ENCODE measurements at regions not wholly inside any gene's neighbourhood (a gene's known extent, or its start where the extent isn't known, plus 50 kb on each side); places are given as distances from the start of the nearest gene placed in this dataset.
"Not testable (repeated sequence)": the region's sequence is repeated elsewhere in the genome, so short reads cannot be mapped to it uniquely, and the experiment has no call there.

DNA sequence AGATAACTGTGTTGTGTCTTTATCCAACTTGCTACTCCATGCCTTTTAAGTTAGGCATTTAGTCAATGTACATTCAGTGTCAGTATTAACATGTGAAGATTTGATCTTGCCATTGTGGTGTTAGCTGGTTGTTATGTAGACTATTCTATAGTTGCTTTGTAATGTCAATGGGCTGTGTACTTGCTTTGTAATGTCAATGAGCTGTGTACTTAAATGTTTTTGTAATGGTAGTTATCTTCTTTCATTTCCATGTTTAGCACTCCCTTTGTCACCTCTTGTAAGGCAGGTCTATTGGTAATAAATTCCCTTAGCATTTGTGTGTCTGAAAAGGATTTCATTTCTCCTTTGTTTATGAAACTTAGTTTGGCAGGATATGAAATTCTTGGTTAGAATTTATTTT is 53.4 kb downstream of the MC4R start:
- DNase-seq (ENCODE audit: low spot score): no peak
- in situ Hi-C loops (cut with HindIII; ENCODE audit: low sequenced_read_pairs): no loop called here

GRCh38 chr18:60311676-60312360 is 60.8 kb downstream of the MC4R start:
- in situ Hi-C loops (cut with HindIII; ENCODE audit: low sequenced_read_pairs): no loop called here

DNA sequence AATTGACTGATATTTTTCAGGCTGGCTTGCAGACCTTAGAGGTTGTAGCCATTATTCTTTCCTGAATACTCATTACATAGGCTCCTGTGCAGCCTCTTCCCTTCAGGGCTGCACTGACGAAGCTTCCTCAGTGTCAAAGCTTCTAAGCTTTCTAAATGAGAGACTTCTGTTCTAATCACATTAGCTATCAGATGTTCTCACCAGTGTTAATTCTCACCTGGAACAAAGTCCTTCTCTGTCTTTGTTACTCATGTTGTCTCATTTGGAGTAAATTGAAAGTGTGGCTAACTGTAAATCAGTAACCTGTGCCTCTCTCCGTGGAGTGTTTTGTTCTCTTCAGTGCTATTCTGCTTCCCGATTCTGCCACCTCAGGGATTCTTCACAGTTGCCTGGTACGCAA is 76.9 kb downstream of the MC4R start:
- in situ Hi-C loops (cut with HindIII; ENCODE audit: low sequenced_read_pairs): no loop called here
- DNase-seq (ENCODE audit: low spot score): no peak

More at GRCh38 chr18:60311676-60312360, 60.8 kb downstream of the MC4R start:
- no peak for DNase-seq (ENCODE audit: low spot score)

DNA sequence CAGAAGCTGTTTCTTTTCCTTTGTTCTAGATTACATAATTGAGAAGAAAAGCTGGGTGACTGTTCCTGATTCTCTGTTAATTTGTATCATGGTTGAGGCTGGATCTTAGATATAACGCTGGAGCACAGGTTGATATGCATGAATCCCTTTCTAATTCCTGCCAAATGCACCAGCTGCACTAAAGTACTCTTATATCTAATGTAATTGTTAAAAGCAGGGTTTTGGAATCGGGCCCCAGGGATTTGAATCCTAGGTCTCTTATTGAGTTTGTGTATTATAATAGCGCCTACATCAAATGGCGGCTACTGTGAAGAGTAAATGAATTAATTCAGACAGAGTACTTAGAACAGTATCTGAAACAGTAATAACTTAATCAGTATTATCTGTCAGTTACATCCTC is 80.4 kb downstream of the MC4R start:
- in situ Hi-C loops (cut with HindIII; ENCODE audit: low sequenced_read_pairs): no loop called here
- no peak for DNase-seq (ENCODE audit: low spot score)

- in situ Hi-C loops (cut with HindIII; ENCODE audit: low sequenced_read_pairs): no loop called here
Measured at GRCh38 chr18:60279391-60279790, 93.2 kb downstream of the MC4R start.

DNA sequence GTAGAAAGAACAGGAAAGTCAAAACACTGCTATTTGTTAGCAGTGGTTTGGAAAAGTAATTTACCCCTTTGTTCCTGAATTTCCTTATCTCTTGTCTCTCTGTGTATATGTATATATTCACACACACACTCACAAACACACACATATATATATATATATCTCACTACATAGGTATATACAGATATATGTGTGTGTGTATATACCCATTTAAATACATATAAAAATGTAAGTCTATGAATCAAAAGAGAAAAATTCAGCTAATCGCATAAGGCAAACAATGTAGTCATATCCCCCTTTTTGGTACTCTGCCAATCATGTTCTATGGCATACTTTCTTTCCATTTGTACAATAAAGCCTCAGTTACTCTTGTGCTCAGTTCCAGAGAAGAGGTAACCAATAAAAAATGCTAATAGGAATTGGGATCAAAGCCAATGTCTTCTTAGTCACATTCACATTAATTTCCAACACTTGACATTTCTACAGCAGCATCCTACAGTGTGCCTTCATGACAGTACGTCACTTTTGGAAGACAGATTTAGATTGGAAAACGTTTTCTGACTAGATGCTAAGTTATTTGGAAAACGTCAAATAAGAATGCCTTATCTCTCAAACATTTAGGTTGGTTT is 94.6 kb downstream of the MC4R start:
- in situ Hi-C loops (cut with HindIII; ENCODE audit: low sequenced_read_pairs): no loop called here
- no peak for DNase-seq (ENCODE audit: low spot score)

More at GRCh38 chr18:60279391-60279790, 93.2 kb downstream of the MC4R start:
- no peak for DNase-seq (ENCODE audit: low spot score)

- DNase-seq (ENCODE audit: low spot score): no peak
- in situ Hi-C loops (cut with HindIII; ENCODE audit: low sequenced_read_pairs): no loop called here
Measured at GRCh38 chr18:60267391-60268058, 105.0 kb downstream of the MC4R start.

DNA sequence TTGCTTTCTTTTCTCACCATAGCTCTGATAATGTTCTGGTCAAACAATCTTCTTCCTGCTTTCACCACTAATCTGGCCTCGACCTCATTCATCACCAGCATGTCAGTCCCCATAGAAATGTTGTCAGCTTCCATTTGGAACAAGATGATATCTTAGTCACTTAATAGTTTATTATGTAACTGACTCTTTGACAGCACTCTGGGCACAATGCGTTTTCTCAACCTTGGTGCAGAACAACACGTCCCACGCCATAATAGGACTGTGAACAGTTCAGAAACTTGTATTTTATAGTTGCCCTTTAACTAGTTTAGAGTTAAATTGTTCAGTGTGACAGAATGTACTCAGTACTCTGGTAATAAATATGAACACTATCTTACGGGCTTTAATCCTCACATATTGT is 106.0 kb downstream of the MC4R start:
- DNase-seq (ENCODE audit: low spot score): no peak
- in situ Hi-C loops (cut with HindIII; ENCODE audit: low sequenced_read_pairs): no loop called here

GRCh38 chr18:60259052-60259681 is 113.4 kb downstream of the MC4R start:
- in situ Hi-C loops (cut with HindIII; ENCODE audit: low sequenced_read_pairs): no loop called here
- DNase-seq (ENCODE audit: low spot score): no peak

- no peak for DNase-seq (ENCODE audit: low spot score)
- in situ Hi-C loops (cut with HindIII; ENCODE audit: low sequenced_read_pairs): no loop called here
Measured at GRCh38 chr18:60249388-60249787, 123.2 kb downstream of the MC4R start.

DNA sequence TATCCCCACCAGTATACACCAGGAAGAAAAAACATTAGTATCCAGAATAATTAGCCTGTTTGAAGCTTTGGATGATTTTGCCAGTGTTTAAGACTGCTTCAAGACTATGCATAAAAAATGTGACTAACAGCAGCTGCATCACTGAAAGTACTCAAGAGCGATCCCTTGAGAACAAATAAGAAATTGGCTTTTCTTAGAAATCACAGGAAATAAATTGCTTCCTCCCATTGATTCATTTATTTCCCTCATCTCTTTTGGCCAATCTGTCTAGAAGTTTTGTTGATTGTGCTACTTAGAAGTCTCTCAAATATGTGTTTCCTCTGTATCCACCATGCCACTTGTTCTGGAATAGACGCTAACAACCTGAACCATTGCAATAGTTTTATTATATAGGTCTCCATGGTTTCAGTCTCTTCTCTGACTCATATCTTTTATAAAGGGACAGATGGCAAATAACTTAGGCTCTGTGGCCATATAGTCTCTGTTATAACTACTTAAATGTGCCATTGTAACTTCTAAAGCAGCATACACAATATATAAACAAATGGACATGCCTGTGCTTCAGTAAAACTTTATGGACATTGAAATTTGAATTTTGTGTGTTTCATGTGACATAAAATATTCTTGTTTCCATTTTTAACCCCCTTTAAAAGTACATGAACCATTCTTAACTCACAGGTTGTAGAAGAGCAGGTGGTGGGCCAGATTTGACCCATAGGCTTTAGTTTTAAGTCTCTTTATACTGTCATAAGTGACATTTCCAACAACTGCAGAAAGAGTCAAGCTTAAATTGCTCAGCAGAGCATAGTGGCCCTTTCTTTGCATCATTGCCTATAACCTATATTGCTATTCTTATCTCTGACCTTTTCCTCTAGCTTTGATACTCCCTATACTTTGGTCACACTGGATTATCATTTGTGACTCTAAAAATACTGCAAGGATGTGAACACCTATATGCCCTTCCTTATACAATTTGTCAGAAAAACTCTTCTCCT is 123.9 kb downstream of the MC4R start:
- in situ Hi-C loops (cut with HindIII; ENCODE audit: low sequenced_read_pairs): no loop called here
- DNase-seq (ENCODE audit: low spot score): no peak

GRCh38 chr18:60247103-60247502 is 125.5 kb downstream of the MC4R start:
- in situ Hi-C loops (cut with HindIII; ENCODE audit: low sequenced_read_pairs): no loop called here
- DNase-seq (ENCODE audit: low spot score): no peak

- no peak for DNase-seq (ENCODE audit: low spot score)
- in situ Hi-C loops (cut with HindIII; ENCODE audit: low sequenced_read_pairs): no loop called here
Measured at GRCh38 chr18:60246606-60247005, 126.0 kb downstream of the MC4R start.

- DNase-seq (ENCODE audit: low spot score): no peak
- in situ Hi-C loops (cut with HindIII; ENCODE audit: low sequenced_read_pairs): no loop called here
Measured at GRCh38 chr18:60245096-60245495, 127.5 kb downstream of the MC4R start.

- in situ Hi-C loops (cut with HindIII; ENCODE audit: low sequenced_read_pairs); DNase-seq (ENCODE audit: low spot score): not testable (repeated sequence)
Measured at GRCh38 chr18:60239024-60239710, 133.4 kb downstream of the MC4R start.

DNA sequence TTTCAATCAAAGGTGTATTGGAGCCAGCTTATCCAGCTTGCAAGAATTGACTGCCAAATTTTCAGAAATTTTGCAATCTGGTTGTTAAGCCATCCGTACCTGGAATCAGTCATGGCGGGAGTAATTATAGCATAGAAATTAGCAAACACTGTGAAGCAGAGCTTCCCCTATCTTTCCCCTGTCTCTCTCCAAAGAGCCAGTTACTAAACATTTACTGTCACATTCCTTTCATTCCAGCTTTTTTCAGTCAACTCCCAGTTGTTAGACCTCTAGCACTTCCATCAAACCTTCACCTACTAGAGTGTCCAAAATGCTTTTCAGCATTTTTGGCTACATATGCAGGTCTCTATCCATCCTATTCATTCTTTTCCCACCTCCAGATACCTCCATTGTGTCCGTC is 137.4 kb downstream of the MC4R start:
- no peak for DNase-seq (ENCODE audit: low spot score)
- in situ Hi-C loops (cut with HindIII; ENCODE audit: low sequenced_read_pairs): no loop called here

GRCh38 chr18:60232541-60232940 is 140.0 kb downstream of the MC4R start:
- in situ Hi-C loops (cut with HindIII; ENCODE audit: low sequenced_read_pairs): no loop called here

More at GRCh38 chr18:60232541-60232940, 140.0 kb downstream of the MC4R start:
- no peak for DNase-seq (ENCODE audit: low spot score)

All from G401 (cell line).